HFF-Myc (cell line): ENCODE measurements at regions not wholly inside any gene's neighbourhood (a gene's known extent, or its start where the extent isn't known, plus 50 kb on each side); places are given as distances from the start of the nearest gene placed in this dataset.

ENCODE experiments used
- DNase-seq: peaks from one replicate; pipeline ENCODE4 v3.0.0-alpha.2; 2011; ENCODE audit warnings: low read depth; ENCODE audit errors: extremely low read depth
- H3K4me3 ChIP-seq: replicated peaks from 2 replicates; pipeline ENCODE4 v1.5.1; 2011; ENCODE audit warnings: low read depth, mild to moderate bottlenecking, control low read depth, low read length
- CTCF ChIP-seq: IDR thresholded peaks from 2 replicates; pipeline ENCODE4 v1.5.1; 2012; ENCODE audit warnings: mild to moderate bottlenecking, low read depth, low read length, control low read depth; ENCODE audit errors: missing control alignments

- no peak for TF ChIP-seq CTCF
- H3K4me3 ChIP-seq = no peak overlapping the region
- DNase-seq = no peak
These were observed 63.0 kb upstream of the VRK1 start for GRCh38 chr14:96734076-96734622.

- no peak for TF ChIP-seq CTCF
- no peak for DNase-seq
- H3K4me3 ChIP-seq = no peak overlapping the region
These were observed 61.7 kb upstream of the VRK1 start for GRCh38 chr14:96735526-96735925.

- no peak for TF ChIP-seq CTCF
These were observed 60.7 kb upstream of the VRK1 start for GRCh38 chr14:96736439-96736838.

GRCh38 chr14:96737881-96738280 is 59.3 kb upstream of the VRK1 start:
- no peak for DNase-seq
- no peak for TF ChIP-seq CTCF
- no peak overlapping the region for H3K4me3 ChIP-seq

More at GRCh38 chr14:96736439-96736838, 60.7 kb upstream of the VRK1 start:
- H3K4me3 ChIP-seq = no peak overlapping the region
- no peak for DNase-seq

GRCh38 chr14:96739200-96739910 is 57.8 kb upstream of the VRK1 start:
- TF ChIP-seq CTCF = no peak
- H3K4me3 ChIP-seq = no peak overlapping the region
- no peak for DNase-seq

GRCh38 chr14:96741151-96741977 is 55.8 kb upstream of the VRK1 start:
- peak overlapping the region; percentile 29 for H3K4me3 ChIP-seq
- DNase-seq = no peak
- TF ChIP-seq CTCF = peak; percentile 71
